ENCODE measurements at regions not wholly inside any gene's neighbourhood (a gene's known extent, or its start where the extent isn't known, plus 50 kb on each side); places are given as distances from the start of the nearest gene placed in this dataset.

DNA sequence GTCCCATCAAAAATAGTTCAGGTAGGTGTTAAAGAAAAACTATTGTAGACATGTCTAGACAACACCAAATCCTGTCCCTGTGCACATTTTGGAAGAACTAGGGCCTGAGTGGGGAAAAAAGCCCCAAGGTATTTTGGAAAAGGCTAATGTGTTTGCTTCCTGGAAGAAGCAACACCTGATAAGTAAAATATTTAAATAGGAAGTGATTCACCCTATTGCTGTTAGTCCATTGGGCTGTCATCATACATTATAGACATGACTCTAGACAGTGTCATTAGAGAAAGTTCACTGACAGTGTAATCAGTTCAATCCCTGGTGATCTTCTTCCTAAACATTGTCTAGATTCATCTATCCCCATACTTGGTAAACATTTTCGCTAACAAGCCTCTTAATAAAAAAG is 465.3 kb downstream of the CBLN4 start:
- DNase-seq: no peak
- H3K4me1 Mint-ChIP-seq (ENCODE audit: low read depth, unreplicated experiment): no peaks in the 10 kb centered on the region
- H3K27me3 Mint-ChIP-seq (ENCODE audit: unreplicated experiment): peaks cover 2% of the 10 kb centered on the region
- peaks cover 5% of the 10 kb centered on the region for H3K36me3 Mint-ChIP-seq (ENCODE audit: unreplicated experiment)
- H3K27ac Mint-ChIP-seq (ENCODE audit: unreplicated experiment): no peak overlapping the region
- TF ChIP-seq, protein P1, sequence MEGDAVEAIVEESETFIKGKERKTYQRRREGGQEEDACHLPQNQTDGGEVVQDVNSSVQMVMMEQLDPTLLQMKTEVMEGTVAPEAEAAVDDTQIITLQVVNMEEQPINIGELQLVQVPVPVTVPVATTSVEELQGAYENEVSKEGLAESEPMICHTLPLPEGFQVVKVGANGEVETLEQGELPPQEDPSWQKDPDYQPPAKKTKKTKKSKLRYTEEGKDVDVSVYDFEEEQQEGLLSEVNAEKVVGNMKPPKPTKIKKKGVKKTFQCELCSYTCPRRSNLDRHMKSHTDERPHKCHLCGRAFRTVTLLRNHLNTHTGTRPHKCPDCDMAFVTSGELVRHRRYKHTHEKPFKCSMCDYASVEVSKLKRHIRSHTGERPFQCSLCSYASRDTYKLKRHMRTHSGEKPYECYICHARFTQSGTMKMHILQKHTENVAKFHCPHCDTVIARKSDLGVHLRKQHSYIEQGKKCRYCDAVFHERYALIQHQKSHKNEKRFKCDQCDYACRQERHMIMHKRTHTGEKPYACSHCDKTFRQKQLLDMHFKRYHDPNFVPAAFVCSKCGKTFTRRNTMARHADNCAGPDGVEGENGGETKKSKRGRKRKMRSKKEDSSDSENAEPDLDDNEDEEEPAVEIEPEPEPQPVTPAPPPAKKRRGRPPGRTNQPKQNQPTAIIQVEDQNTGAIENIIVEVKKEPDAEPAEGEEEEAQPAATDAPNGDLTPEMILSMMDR (IDR thresholded peaks at IDR 0.05; ENCODE audit: partially characterized antibody, unreplicated experiment): no peak
- H3K4me3 Mint-ChIP-seq (ENCODE audit: unreplicated experiment): no peak overlapping the region
- H3K9me3 Mint-ChIP-seq (ENCODE audit: unreplicated experiment): peaks cover 1% of the 10 kb centered on the region

DNA sequence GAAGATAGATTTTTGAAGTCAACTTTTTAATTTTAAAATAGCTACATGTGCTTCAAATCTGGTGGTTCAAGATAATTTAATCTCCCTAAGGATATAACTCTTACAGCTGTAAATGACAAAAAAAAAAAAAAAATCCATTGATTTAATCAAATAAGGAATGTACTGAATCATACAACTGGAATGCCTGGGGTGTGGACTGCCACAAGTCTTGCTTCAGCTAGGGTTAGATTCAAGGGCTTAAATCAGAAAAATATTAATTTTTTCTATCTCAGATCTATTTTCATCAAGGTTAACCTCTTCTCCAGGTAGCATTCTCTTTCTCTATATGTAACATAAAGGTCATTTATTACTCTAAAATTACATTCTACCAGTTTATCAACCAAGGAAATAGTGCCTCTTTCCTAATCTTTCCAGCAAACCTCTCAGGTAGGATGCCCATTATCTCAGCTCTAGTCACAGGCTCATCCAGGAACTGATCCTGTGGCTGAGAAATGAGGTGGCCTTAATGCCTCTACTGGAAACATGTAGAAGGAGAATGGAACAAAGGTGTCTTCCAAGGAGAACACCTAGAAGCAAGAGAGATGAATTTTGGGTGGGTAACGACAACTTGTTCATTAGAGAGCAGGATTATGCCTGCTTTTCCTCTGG is 466.9 kb downstream of the CBLN4 start:
- Mint-ChIP-seq H3K27me3 (ENCODE audit: unreplicated experiment) (no peaks in the 10 kb centered on the region), H3K9me3 (ENCODE audit: unreplicated experiment) (peaks cover 4% of the 10 kb centered on the region), H3K4me1 (ENCODE audit: low read depth, unreplicated experiment) (no peaks in the 10 kb centered on the region), H3K4me3 (ENCODE audit: unreplicated experiment) (no peak overlapping the region), H3K27ac (ENCODE audit: unreplicated experiment) (no peak overlapping the region), H3K36me3 (ENCODE audit: unreplicated experiment) (peaks cover 5% of the 10 kb centered on the region)
- DNase-seq: no peak
- TF ChIP-seq, protein P1 (IDR thresholded peaks at IDR 0.05; ENCODE audit: partially characterized antibody, unreplicated experiment): no peak

- Mint-ChIP-seq H3K4me3 (ENCODE audit: unreplicated experiment) (no peak overlapping the region), H3K9me3 (ENCODE audit: unreplicated experiment) (peaks cover 4% of the 10 kb centered on the region), H3K36me3 (ENCODE audit: unreplicated experiment) (peaks cover 5% of the 10 kb centered on the region), H3K27me3 (ENCODE audit: unreplicated experiment) (no peaks in the 10 kb centered on the region), H3K27ac (ENCODE audit: unreplicated experiment) (no peak overlapping the region), H3K4me1 (ENCODE audit: low read depth, unreplicated experiment) (no peaks in the 10 kb centered on the region)
- no peak for DNase-seq
- TF ChIP-seq, protein P1 (IDR thresholded peaks at IDR 0.05; ENCODE audit: partially characterized antibody, unreplicated experiment): no peak
Measured at GRCh38 chr20:55535366-55535765, 470.0 kb downstream of the CBLN4 start.

DNA sequence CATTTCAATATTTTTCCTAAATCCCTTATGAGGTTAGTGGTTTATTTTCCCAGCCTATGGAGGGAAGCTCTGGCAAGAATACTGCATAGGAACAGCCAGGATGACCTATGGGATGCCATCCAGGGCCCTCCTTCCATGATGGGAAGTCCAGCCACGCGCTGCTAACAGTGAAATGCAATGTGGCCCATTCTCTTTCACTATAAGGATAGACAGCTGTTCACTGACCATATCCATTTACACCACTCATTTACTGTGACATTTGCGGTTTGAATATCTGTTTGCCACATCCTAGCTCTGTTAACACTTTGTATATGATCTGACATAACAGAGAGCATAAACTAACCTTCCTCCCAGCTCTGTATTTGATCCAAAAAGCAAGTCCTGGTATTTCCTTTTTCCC is 471.7 kb downstream of the CBLN4 start:
- H3K36me3 Mint-ChIP-seq (ENCODE audit: unreplicated experiment): peaks cover 5% of the 10 kb centered on the region
- TF ChIP-seq, protein P1 (IDR thresholded peaks at IDR 0.05; ENCODE audit: partially characterized antibody, unreplicated experiment): no peak
- no peak overlapping the region for H3K4me3 Mint-ChIP-seq (ENCODE audit: unreplicated experiment)
- H3K27me3 Mint-ChIP-seq (ENCODE audit: unreplicated experiment): no peaks in the 10 kb centered on the region
- peaks cover 5% of the 10 kb centered on the region for H3K9me3 Mint-ChIP-seq (ENCODE audit: unreplicated experiment)
- H3K4me1 Mint-ChIP-seq (ENCODE audit: low read depth, unreplicated experiment): no peaks in the 10 kb centered on the region
- DNase-seq: no peak
- H3K27ac Mint-ChIP-seq (ENCODE audit: unreplicated experiment): no peak overlapping the region

DNA sequence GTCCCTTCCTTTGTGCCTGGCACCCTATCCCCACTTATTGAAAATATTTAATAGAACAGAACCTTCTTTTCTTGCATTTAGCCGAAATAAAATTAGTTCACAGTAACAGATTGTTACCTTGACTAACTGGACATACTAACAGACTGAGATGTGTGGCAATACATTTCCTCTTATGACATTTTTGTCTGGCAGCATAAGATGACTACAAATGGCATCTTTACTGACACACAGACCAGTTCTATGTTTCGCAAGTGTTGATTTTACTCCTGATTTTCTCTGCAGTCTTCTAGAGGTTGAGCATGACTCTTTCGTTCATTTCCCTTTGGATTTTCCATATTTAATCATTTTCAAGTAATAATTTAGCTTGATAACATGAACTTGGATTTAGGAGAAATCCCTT is 474.6 kb downstream of the CBLN4 start:
- TF ChIP-seq, protein P1 (IDR thresholded peaks at IDR 0.05; ENCODE audit: partially characterized antibody, unreplicated experiment): no peak
- no peak overlapping the region for H3K27ac Mint-ChIP-seq (ENCODE audit: unreplicated experiment)
- DNase-seq: no peak
- peaks cover 3% of the 10 kb centered on the region for H3K4me1 Mint-ChIP-seq (ENCODE audit: low read depth, unreplicated experiment)
- H3K36me3 Mint-ChIP-seq (ENCODE audit: unreplicated experiment): peaks cover 5% of the 10 kb centered on the region
- H3K27me3 Mint-ChIP-seq (ENCODE audit: unreplicated experiment): no peaks in the 10 kb centered on the region
- H3K4me3 Mint-ChIP-seq (ENCODE audit: unreplicated experiment): no peak overlapping the region
- H3K9me3 Mint-ChIP-seq (ENCODE audit: unreplicated experiment): peaks cover 5% of the 10 kb centered on the region

Data from glutamatergic neuron (in vitro differentiated cells).